H9 (cell line): ENCODE measurements at regions not wholly inside any gene's neighbourhood (a gene's known extent, or its start where the extent isn't known, plus 50 kb on each side); places are given as distances from the start of the nearest gene placed in this dataset.

Experiments used
- DNase-seq: peaks from one replicate; pipeline ENCODE4 v3.0.0-alpha.2; 2017
- H2AFZ ChIP-seq: one replicate; pipeline ENCODE4 v1.6.1; 2013; ENCODE audit warnings: mild to moderate bottlenecking, low read length, control low read depth, moderate library complexity
- H2AK5ac ChIP-seq: 2 replicates; pipeline ENCODE4 v1.6.1; 2013; ENCODE audit warnings: low read length, control low read depth, mixed read lengths; ENCODE audit not compliant: insufficient read length
- H2BK120ac ChIP-seq: one replicate; pipeline ENCODE4 v1.6.1; 2013; ENCODE audit warnings: low read depth, mild to moderate bottlenecking, low read length, control low read depth, inconsistent platforms; ENCODE audit not compliant: poor library complexity, severe bottlenecking
- H2BK12ac ChIP-seq: 2 replicates; pipeline ENCODE4 v1.6.1; 2013; ENCODE audit warnings: low read length, control low read depth, mixed read lengths, low read depth; ENCODE audit not compliant: insufficient read length
- H2BK15ac ChIP-seq: 2 replicates; pipeline ENCODE4 v1.6.1; 2013; ENCODE audit warnings: low read depth, low read length, control low read depth
- H2BK20ac ChIP-seq: one replicate; pipeline ENCODE4 v1.6.1; 2013; ENCODE audit warnings: low read depth, mild to moderate bottlenecking, low read length, control low read depth, inconsistent platforms; ENCODE audit not compliant: poor library complexity, severe bottlenecking
- H2BK5ac ChIP-seq: 2 replicates; pipeline ENCODE4 v1.6.1; 2013; ENCODE audit warnings: low read length, control low read depth, mixed read lengths; ENCODE audit not compliant: insufficient read length
- H3K14ac ChIP-seq: 2 replicates; pipeline ENCODE4 v1.6.1; 2013; ENCODE audit warnings: low read length, control low read depth; ENCODE audit not compliant: insufficient read depth
- H3K18ac ChIP-seq: 2 replicates; pipeline ENCODE4 v1.6.1; 2013; ENCODE audit warnings: low read depth, mild to moderate bottlenecking, mixed read lengths, low read length, control low read depth; ENCODE audit not compliant: insufficient read length
- H3K23ac ChIP-seq: 2 replicates; pipeline ENCODE4 v1.6.1; 2013; ENCODE audit warnings: low read length, control low read depth, mixed read lengths, low read depth; ENCODE audit not compliant: insufficient read length
- H3K23me2 ChIP-seq: 2 replicates; pipeline ENCODE4 v1.6.1; 2013; ENCODE audit warnings: low read depth, mild to moderate bottlenecking, mixed read lengths, low read length, control low read depth; ENCODE audit not compliant: insufficient read length, poor library complexity, severe bottlenecking
- H3K27ac ChIP-seq: 2 replicates; pipeline ENCODE4 v1.5.1; 2013; ENCODE audit warnings: low read length, control low read depth, mixed read lengths, low read depth; ENCODE audit not compliant: insufficient read length
- H3K27me3 ChIP-seq: 2 replicates; pipeline ENCODE4 v1.6.1; 2013; ENCODE audit warnings: low read length, control low read depth, inconsistent platforms; ENCODE audit not compliant: insufficient read depth
- H3K4ac ChIP-seq: 2 replicates; pipeline ENCODE4 v1.6.1; 2013; ENCODE audit warnings: low read depth, mild to moderate bottlenecking, control low read depth, inconsistent platforms, low read length, moderate library complexity
- H3K4me1 ChIP-seq: 2 replicates; pipeline ENCODE4 v1.6.1; 2013; ENCODE audit warnings: low read length, control low read depth, inconsistent platforms; ENCODE audit not compliant: insufficient read depth
- H3K4me2 ChIP-seq: 2 replicates; pipeline ENCODE4 v1.6.1; 2013; ENCODE audit warnings: low read length, control low read depth, mixed read lengths; ENCODE audit not compliant: insufficient read length, insufficient read depth
- H3K56ac ChIP-seq: 2 replicates; pipeline ENCODE4 v1.6.1; 2013; ENCODE audit warnings: low read depth, mild to moderate bottlenecking, mixed read lengths, low read length, control low read depth; ENCODE audit not compliant: insufficient read length
- H3K79me1 ChIP-seq: 2 replicates; pipeline ENCODE4 v1.6.1; 2013; ENCODE audit warnings: low read depth, mild to moderate bottlenecking, moderate library complexity, low read length, control low read depth, inconsistent platforms; ENCODE audit not compliant: insufficient read depth, poor library complexity, severe bottlenecking
- H3K79me2 ChIP-seq: 2 replicates; pipeline ENCODE4 v1.6.1; 2013; ENCODE audit warnings: low read length, control low read depth, inconsistent platforms; ENCODE audit not compliant: insufficient read depth
- H3K9ac ChIP-seq: 2 replicates; pipeline ENCODE4 v1.6.1; 2013; ENCODE audit warnings: low read length, control low read depth, mixed read lengths; ENCODE audit not compliant: insufficient read length; ENCODE audit errors: extremely low read depth
- H3K9me3 ChIP-seq: one replicate; pipeline ENCODE4 v1.6.1; 2013; ENCODE audit warnings: low read depth, low read length, inconsistent platforms; ENCODE audit not compliant: control insufficient read depth
- H3T11ph ChIP-seq: one replicate; pipeline ENCODE4 v1.6.1; 2013; ENCODE audit warnings: mild to moderate bottlenecking, low read length, control low read depth, inconsistent platforms
- H4K20me1 ChIP-seq: one replicate; pipeline ENCODE4 v1.6.1; 2013; ENCODE audit not compliant: control insufficient read depth, insufficient read length, insufficient read depth
- H4K5ac ChIP-seq: 2 replicates; pipeline ENCODE4 v1.6.1; 2013; ENCODE audit warnings: low read depth, mild to moderate bottlenecking, mixed read lengths, low read length, control low read depth; ENCODE audit not compliant: insufficient read length
- H4K8ac ChIP-seq: replicated peaks from 2 replicates; pipeline ENCODE4 v1.6.1; 2013; ENCODE audit warnings: low read length, control low read depth, mixed read lengths, low read depth; ENCODE audit not compliant: insufficient read length
- H4K91ac ChIP-seq: 2 replicates; pipeline ENCODE4 v1.6.1; 2013; ENCODE audit warnings: low read depth, mild to moderate bottlenecking, moderate library complexity, mixed read lengths, low read length, control low read depth; ENCODE audit not compliant: insufficient read length
- H3K27ac Mint-ChIP-seq, 3 experiments: 2 replicates in 2 of 3; 3 replicates in 1 of 3; pipeline ENCODE4 v1.8.0; 2020 to 2021; ENCODE audit warnings: mixed read lengths in 3 of 3, mild to moderate bottlenecking in 1 of 3, moderate library complexity in 1 of 3
- H3K27me3 Mint-ChIP-seq: 2 replicates; pipeline ENCODE4 v1.8.0; 2021; ENCODE audit warnings: low read depth, mild to moderate bottlenecking, moderate library complexity, mixed read lengths
- H3K36me3 Mint-ChIP-seq, 3 experiments: 2 replicates in 2 of 3; 3 replicates in 1 of 3; pipeline ENCODE4 v1.8.0; 2020 to 2021; ENCODE audit warnings: low read depth in 3 of 3, mixed read lengths in 3 of 3; ENCODE audit not compliant: insufficient read depth in 1 of 3
- H3K4me1 Mint-ChIP-seq, 2 experiments: 2 replicates each; pipeline ENCODE4 v1.8.0; 2020; ENCODE audit warnings: mixed read lengths in 2 of 2
- H3K4me3 Mint-ChIP-seq, 2 experiments: 2 replicates in 1 of 2; 3 replicates in 1 of 2; pipeline ENCODE4 v1.8.0; 2020 to 2021; ENCODE audit warnings: mild to moderate bottlenecking in 2 of 2, mixed read lengths in 2 of 2, moderate library complexity in 1 of 2
- H3K9me3 Mint-ChIP-seq, 2 experiments: 2 replicates in 1 of 2; 3 replicates in 1 of 2; pipeline ENCODE4 v1.8.0; 2020; ENCODE audit warnings: mild to moderate bottlenecking in 2 of 2, mixed read lengths in 2 of 2, moderate library complexity in 1 of 2
- WGBS: extraction: QIAGEN DNeasy Blood & Tissue Kit; methylation state at CpG from one replicate; pipeline ENCODE4 v1.1.7; 2013; ENCODE audit warnings: missing lambda C conversion rate, low lambda C conversion rate, mixed read lengths; ENCODE audit not compliant: insufficient read length; ENCODE audit errors: extremely low coverage; 5-methylcytosine and 5-hydroxymethylcytosine counted together
- TF ChIP-seq, protein P1 (sequence below): fragments of 200-600 bp; sonication (generic); conservative IDR thresholded peaks from 3 replicates; pipeline ENCODE4 v1.8.0; 2021; ENCODE audit warnings: antibody characterized with exemption, mild to moderate bottlenecking

DNA sequence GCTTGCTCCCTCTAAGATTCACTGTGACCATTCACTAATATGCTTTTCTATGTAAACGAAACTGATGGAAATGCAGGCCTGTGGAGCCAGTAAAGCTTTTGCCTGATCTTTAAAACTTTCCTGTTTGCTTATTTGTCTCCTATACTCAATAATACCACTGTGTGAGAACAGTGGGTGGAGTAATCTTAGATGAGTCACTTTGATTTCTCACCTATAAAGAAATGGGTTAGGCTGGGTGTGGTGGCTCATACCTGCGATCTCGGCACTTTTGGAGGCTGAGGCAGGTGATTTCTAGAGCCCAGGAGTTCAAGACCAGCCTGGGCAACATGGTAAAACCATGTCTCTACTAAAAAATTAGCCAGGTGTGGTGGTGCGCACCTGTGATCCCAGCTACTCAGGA is 70.8 kb downstream of the RWDD3 start:
- Histone ChIP-seq H2AK5ac (no peak overlapping the region), H3K4me2 (no peak overlapping the region), H4K5ac (no peak overlapping the region), H3K14ac (no peak overlapping the region), H3K9me3 (no peaks in the 10 kb centered on the region), H4K20me1 (no peaks in the 10 kb centered on the region), H3K79me1 (no peaks in the 10 kb centered on the region), H2BK5ac (no peak overlapping the region), H3K18ac (no peak overlapping the region), H2BK15ac (no peak overlapping the region), H3K27ac (no peak overlapping the region), H2AFZ (no peak overlapping the region), H2BK120ac (no peak overlapping the region), H4K8ac (no peak overlapping the region), H3K27me3 (no peaks in the 10 kb centered on the region), H3K23ac (no peak overlapping the region), H3K23me2 (no peaks in the 10 kb centered on the region), H2BK12ac (no peak overlapping the region), H3K79me2 (0 out of 2 replicates have a peak, but pooled peaks cover 1% of the 10 kb centered on the region), H2BK20ac (no peak overlapping the region), H3T11ph (no peak overlapping the region), H3K4ac (no peak overlapping the region), H3K56ac (no peak overlapping the region), H3K9ac (no peak overlapping the region), H3K4me1 (no peaks in the 10 kb centered on the region; the same call in 1 of the 2 replicates), H4K91ac (no peak overlapping the region)
- Mint-ChIP-seq H3K36me3 (peaks cover 0 to 4% (median under 1%) of the 10 kb centered on the region in 3 experiments; a peak in 3 of 7 replicates), H3K9me3 (peaks cover 0 to 3% of the 10 kb centered on the region in 2 experiments; a peak in 3 of 5 replicates), H3K27ac (no peak overlapping the region), H3K27me3 (no peaks in the 10 kb centered on the region), H3K4me3 (no peak overlapping the region), H3K4me1 (peaks cover 19 to 20% of the 10 kb centered on the region in 2 experiments; a peak in 3 of 4 replicates)
- WGBS: no CpG with 5 or more reads among the region's 4 CpGs
- TF ChIP-seq, protein P1, sequence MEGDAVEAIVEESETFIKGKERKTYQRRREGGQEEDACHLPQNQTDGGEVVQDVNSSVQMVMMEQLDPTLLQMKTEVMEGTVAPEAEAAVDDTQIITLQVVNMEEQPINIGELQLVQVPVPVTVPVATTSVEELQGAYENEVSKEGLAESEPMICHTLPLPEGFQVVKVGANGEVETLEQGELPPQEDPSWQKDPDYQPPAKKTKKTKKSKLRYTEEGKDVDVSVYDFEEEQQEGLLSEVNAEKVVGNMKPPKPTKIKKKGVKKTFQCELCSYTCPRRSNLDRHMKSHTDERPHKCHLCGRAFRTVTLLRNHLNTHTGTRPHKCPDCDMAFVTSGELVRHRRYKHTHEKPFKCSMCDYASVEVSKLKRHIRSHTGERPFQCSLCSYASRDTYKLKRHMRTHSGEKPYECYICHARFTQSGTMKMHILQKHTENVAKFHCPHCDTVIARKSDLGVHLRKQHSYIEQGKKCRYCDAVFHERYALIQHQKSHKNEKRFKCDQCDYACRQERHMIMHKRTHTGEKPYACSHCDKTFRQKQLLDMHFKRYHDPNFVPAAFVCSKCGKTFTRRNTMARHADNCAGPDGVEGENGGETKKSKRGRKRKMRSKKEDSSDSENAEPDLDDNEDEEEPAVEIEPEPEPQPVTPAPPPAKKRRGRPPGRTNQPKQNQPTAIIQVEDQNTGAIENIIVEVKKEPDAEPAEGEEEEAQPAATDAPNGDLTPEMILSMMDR: no peak
- DNase-seq: no peak
